Astrocyte of the spinal cord (primary cell): ENCODE measurements at regions not wholly inside any gene's neighbourhood (a gene's known extent, or its start where the extent isn't known, plus 50 kb on each side); places are given as distances from the start of the nearest gene placed in this dataset.

Source experiments
- DNase-seq: peaks from one replicate; pipeline ENCODE4 v3.0.0; 2011; ENCODE audit warnings: low read depth, low spot score
- H3K4me3 ChIP-seq: 2 replicates; pipeline ENCODE4 v1.5.1; 2011; ENCODE audit warnings: low read depth, mild to moderate bottlenecking, low read length, moderate library complexity
- in situ Hi-C: cut with HindIII; loops from 2 replicates; pipeline ENCODE4 v1.10.0; 2017; ENCODE audit warnings: low sequenced_read_pairs
- TF ChIP-seq, protein P1 (sequence below): IDR thresholded peaks from 2 replicates; pipeline ENCODE4 v1.5.1; 2012; ENCODE audit warnings: low read depth, mild to moderate bottlenecking, low read length, inconsistent platforms

DNA sequence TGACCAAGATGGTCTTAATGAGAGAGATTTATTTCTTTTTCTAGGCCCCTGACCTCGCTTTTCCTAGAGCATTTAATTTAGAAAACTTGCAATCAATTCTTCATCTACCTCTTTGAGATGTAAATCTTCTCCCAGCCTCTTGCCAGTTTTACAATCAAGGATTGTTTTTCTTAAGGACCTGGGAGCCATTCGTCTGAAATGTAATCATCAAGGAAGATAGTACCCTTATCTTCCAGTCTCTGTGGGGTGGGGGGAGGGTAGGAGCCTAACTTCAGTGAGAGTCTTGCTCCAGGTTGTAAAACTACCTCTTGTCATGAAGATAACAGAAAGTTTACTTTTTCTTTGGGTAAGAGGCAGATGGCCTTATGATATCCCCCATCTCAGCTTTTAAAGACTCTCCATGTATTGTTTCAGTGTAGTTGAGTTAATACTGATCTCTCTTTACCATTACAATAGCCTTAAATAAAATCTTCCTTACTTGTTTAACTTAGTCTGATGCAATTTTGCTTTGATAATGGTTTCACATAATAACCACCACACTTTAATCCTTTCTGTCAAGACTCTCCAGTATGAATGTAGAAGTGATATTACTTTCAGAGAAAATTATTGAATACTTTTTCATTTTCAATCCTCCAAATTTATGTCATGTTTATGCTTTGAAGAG lies 110.2 kb upstream of the CPHXL start:
- in situ Hi-C loops: no loop called here
- TF ChIP-seq, protein P1, sequence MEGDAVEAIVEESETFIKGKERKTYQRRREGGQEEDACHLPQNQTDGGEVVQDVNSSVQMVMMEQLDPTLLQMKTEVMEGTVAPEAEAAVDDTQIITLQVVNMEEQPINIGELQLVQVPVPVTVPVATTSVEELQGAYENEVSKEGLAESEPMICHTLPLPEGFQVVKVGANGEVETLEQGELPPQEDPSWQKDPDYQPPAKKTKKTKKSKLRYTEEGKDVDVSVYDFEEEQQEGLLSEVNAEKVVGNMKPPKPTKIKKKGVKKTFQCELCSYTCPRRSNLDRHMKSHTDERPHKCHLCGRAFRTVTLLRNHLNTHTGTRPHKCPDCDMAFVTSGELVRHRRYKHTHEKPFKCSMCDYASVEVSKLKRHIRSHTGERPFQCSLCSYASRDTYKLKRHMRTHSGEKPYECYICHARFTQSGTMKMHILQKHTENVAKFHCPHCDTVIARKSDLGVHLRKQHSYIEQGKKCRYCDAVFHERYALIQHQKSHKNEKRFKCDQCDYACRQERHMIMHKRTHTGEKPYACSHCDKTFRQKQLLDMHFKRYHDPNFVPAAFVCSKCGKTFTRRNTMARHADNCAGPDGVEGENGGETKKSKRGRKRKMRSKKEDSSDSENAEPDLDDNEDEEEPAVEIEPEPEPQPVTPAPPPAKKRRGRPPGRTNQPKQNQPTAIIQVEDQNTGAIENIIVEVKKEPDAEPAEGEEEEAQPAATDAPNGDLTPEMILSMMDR: no peak
- DNase-seq: no peak
- H3K4me3 ChIP-seq: no peak overlapping the region

DNA sequence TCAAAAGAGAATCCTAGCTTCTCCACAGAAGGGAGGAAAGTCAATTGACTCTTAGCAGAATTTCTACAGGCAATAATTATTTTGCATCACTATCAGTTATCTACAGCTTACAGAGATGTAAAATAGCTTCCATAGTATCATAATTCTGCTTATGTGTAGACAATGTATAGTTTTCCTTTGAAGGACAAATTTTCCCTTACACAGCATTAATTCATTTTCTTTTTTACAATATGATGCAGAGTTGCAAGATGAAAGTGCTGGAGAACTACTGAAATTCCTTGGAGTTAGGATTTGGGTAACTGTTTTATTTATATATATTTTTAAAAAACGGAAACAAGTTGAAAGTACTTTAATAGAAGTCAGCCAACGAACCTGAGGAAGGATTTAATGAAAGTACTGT lies 111.0 kb upstream of the CPHXL start:
- in situ Hi-C loops: no loop called here
- TF ChIP-seq, protein P1: no peak
- no peak overlapping the region for H3K4me3 ChIP-seq
- no peak for DNase-seq

DNA sequence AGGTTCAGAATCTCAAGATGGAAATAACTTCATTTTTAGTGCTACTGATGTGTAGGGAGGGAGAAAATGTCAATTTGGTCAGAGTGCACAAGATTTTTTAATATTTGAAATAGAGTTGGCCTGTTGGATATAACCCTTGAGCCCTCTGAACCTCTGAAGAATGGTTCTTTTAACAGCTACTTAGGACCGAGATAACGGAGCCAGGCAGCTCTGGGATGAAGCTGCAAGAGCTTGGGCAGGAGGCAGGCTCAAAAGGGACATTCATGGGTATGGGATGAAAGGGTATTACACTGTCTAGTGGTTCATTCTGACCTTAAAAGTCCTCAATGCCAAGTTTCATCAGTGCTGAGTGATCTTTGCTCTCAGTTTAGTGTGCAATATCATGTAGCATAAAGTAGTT lies 111.4 kb upstream of the CPHXL start:
- DNase-seq: no peak
- no peak overlapping the region for H3K4me3 ChIP-seq
- in situ Hi-C loops: no loop called here
- TF ChIP-seq, protein P1: no peak

DNA sequence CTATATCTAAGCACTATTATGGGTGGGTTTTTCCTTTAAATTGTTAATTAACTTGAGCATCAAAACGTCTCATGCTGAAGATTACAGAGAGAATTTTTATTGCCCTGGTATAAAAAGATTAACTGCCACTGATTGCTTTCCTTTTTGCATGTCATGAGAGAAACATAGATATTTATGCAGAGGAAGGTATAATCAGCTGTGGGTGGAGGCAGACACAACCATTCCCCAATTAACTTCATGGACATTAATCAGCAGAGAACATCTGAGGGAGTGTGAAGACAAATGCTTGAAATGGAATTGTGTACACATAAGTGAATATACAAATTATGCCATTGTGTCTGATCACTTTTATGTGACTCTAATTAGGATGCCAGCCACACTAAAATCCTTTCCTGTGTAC lies 115.2 kb upstream of the CPHXL start:
- TF ChIP-seq, protein P1: no peak
- H3K4me3 ChIP-seq: no peak overlapping the region
- in situ Hi-C loops: no loop called here
- no peak for DNase-seq

DNA sequence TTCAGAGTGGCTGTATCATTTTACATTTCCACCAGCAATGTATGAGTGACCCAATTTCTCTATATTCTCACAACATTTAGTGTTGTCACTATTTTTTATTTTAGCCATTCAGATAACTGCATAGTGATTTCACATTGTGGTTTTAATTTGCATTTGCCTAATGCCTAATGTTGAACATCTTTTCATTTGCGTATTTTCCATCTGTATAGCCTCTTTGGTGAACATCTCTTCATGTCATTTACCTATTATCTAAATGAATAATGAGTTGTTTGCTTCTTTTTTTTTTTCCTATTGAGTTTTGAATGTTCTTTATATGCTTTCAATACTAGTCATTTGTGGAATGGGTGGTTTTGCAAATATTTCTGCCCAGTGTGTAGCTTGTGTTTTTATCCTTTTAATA lies 120.9 kb upstream of the CPHXL start:
- TF ChIP-seq, protein P1: no peak
- in situ Hi-C loops: no loop called here
- no peak for DNase-seq

DNA sequence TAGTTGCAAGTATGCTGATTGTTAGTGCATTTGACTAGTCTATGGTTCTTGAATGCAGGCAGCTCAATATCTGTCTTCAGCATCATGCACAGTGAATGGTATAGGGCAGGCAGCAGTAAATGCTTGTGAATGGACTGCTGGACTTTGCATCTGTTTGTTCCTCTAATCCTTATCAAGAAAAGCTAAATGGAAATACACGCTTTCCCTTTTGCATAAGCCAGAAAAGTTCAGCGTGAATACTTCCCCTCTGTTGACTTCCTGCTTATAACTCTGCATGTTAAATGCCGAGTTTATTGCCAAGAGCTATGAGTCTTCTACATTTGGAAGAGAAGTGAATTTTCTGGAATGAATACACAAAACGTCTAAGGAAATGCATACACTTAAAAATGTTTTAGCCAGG lies 127.9 kb upstream of the CPHXL start:
- no peak for DNase-seq
- TF ChIP-seq, protein P1: no peak
- no peak overlapping the region for H3K4me3 ChIP-seq
- in situ Hi-C loops: no loop called here

More for the DNA sequence above, 120.9 kb upstream of the CPHXL start:
- no peak overlapping the region for H3K4me3 ChIP-seq
